Esophagus squamous epithelium (tissue), 4 donors: ENCODE measurements at regions not wholly inside any gene's neighbourhood (a gene's known extent, or its start where the extent isn't known, plus 50 kb on each side); places are given as distances from the start of the nearest gene placed in this dataset.

ENCODE experiments used
- POLR2A ChIP-seq, 4 donors: fragments of 450-650 bp; IDR thresholded peaks; one replicate each; pipeline ENCODE4 v1.6.1; 2017; ENCODE audit warnings: antibody characterized with exemption in 4 of 4, mild to moderate bottlenecking in 4 of 4, moderate library complexity in 3 of 4
- TF ChIP-seq, protein P1 (sequence below), 6 experiments: fragments of 450-650 bp in 4 of 6; fragments of 200-600 bp in 2 of 6; sonication (generic) in 2 of 6; IDR thresholded peaks; one replicate each; pipeline ENCODE4 v1.5.1; 2016 to 2019; ENCODE audit warnings: antibody characterized with exemption in 6 of 6, mild to moderate bottlenecking in 4 of 6, moderate library complexity in 4 of 6

DNA sequence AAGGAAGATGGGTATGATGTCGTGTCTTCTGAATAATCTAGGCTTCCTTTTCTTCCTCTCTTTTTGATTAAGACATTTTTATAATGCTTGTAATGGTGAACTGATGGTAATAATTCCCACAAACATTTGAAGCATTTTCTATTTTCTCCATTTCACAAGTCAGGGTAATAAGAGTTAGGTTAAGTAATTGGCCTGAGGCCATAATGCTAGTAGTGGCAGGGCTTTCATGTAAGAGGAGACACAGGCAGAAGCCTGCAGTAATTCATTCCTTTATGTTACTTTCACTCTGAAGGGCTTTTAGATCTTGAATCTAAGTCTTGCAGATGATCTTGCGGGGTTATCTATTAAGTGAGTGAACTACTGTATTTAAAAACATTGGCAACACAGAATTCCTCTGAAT, 374.9 kb downstream of the MAT2B start:
- TF ChIP-seq, protein P1, sequence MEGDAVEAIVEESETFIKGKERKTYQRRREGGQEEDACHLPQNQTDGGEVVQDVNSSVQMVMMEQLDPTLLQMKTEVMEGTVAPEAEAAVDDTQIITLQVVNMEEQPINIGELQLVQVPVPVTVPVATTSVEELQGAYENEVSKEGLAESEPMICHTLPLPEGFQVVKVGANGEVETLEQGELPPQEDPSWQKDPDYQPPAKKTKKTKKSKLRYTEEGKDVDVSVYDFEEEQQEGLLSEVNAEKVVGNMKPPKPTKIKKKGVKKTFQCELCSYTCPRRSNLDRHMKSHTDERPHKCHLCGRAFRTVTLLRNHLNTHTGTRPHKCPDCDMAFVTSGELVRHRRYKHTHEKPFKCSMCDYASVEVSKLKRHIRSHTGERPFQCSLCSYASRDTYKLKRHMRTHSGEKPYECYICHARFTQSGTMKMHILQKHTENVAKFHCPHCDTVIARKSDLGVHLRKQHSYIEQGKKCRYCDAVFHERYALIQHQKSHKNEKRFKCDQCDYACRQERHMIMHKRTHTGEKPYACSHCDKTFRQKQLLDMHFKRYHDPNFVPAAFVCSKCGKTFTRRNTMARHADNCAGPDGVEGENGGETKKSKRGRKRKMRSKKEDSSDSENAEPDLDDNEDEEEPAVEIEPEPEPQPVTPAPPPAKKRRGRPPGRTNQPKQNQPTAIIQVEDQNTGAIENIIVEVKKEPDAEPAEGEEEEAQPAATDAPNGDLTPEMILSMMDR (IDR thresholded peaks at IDR 0.05): no peak
- no peak for TF ChIP-seq POLR2A (IDR thresholded peaks at IDR 0.05)
